ENCODE measurements at regions not wholly inside any gene's neighbourhood (a gene's known extent, or its start where the extent isn't known, plus 50 kb on each side); places are given as distances from the start of the nearest gene placed in this dataset.

DNA sequence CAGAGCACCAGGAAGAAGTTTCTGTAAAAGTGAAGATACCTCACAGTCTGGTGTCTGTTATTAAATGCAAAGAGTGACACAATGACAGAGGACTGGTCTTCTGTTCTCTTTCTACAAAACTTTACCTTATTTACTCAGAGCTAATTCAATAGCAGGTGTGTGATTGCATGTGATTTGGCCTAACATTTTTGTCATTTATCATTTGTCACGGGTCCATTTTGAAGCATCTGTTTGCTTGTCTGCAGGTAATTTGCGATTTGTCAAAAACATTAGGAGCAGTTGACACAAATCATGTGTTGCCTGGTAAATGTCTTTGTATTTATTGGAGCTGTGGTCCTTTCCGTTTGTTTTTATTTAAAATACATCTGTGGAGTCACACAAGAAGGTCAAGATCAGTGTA, 1232.4 kb downstream of the STIM2 start:
- TF ChIP-seq CTCF (IDR thresholded peaks at IDR 0.05), result no peak
- TF ChIP-seq POLR2A (IDR thresholded peaks at IDR 0.05), result no peak
- no peak for TF ChIP-seq POLR2AphosphoS5 (IDR thresholded peaks at IDR 0.05)
